ENCODE measurements at regions not wholly inside any gene's neighbourhood (a gene's known extent, or its start where the extent isn't known, plus 50 kb on each side); places are given as distances from the start of the nearest gene placed in this dataset.

DNA sequence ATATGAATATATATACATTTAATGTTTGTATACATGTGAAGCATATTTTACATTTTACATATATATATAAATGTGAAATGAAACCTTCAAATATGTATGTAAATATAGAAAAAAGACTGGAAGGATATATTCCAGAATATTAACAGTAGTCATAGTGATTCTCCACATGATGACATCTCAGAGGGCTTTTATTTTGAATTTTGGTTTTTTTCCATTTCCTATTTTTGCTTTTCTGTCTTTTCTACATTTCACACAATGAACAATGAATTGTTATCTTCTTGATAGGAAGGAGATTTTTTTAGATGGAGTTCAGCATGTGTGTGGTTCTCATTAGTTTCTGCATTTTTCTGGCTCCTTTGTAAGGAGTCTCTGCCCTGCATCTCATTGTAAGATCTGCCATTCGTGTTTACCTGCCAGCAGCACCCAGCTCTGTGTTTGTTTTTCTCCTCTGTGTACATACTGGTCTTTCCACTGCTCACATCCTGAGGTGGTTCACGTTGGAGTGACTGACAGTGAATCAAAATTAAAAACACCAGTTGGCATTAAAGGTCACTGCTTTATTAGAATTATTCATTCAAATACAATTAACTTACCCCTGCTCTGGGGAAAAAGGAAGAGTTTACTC lies 425.3 kb upstream of the MDFIC2 start:
- FAIRE-seq, result no peak
- DNase-seq (ENCODE audit: insufficient read length, low spot score), result no peak
- TF ChIP-seq, protein P1, sequence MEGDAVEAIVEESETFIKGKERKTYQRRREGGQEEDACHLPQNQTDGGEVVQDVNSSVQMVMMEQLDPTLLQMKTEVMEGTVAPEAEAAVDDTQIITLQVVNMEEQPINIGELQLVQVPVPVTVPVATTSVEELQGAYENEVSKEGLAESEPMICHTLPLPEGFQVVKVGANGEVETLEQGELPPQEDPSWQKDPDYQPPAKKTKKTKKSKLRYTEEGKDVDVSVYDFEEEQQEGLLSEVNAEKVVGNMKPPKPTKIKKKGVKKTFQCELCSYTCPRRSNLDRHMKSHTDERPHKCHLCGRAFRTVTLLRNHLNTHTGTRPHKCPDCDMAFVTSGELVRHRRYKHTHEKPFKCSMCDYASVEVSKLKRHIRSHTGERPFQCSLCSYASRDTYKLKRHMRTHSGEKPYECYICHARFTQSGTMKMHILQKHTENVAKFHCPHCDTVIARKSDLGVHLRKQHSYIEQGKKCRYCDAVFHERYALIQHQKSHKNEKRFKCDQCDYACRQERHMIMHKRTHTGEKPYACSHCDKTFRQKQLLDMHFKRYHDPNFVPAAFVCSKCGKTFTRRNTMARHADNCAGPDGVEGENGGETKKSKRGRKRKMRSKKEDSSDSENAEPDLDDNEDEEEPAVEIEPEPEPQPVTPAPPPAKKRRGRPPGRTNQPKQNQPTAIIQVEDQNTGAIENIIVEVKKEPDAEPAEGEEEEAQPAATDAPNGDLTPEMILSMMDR (IDR thresholded peaks at IDR 0.05; ENCODE audit: insufficient read depth, missing control alignments), result no peak

DNA sequence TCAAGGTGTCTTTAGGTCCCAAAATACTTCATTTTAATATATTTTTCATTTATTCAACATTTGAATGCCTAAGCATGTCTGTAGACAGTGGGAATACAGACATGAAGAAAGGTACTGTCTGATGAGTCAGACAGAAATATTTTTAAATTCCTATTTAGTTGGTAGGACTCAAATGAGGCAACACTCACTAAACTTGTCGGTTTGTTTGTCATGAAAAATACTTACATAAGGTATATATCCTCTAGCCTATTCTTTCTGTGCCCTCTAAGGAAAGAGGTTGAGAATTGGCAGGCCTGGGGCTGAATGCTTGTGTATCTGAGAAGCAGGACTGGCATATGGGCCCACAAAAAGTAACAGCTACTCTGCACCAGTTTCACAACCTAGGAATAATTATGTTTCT lies 423.6 kb upstream of the MDFIC2 start:
- no peak for DNase-seq (ENCODE audit: insufficient read length, low spot score)
- FAIRE-seq, result no peak
- TF ChIP-seq, protein P1 (IDR thresholded peaks at IDR 0.05; ENCODE audit: insufficient read depth, missing control alignments), result no peak

DNA sequence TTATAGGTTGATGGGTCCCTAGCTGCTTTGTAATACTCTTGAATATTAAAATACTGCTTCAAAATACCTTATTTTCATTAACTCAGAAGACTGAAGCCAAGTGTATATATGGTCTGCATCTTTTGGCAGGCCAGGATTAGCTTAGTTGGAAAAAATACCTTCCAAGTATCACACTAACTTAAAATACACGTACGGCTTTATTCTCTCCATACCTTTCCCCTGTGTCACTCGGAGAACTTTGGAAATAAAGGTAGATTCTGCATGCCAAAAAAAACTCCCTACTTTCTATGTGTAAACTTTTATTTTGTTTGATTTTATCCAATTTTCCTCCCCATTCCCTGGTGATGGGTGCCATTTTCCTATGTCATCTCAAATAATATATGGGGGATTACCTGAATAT lies 422.3 kb upstream of the MDFIC2 start:
- TF ChIP-seq, protein P1 (IDR thresholded peaks at IDR 0.05; ENCODE audit: insufficient read depth, missing control alignments), result no peak
- DNase-seq (ENCODE audit: insufficient read length, low spot score) (no peak), FAIRE-seq (no peak)

DNA sequence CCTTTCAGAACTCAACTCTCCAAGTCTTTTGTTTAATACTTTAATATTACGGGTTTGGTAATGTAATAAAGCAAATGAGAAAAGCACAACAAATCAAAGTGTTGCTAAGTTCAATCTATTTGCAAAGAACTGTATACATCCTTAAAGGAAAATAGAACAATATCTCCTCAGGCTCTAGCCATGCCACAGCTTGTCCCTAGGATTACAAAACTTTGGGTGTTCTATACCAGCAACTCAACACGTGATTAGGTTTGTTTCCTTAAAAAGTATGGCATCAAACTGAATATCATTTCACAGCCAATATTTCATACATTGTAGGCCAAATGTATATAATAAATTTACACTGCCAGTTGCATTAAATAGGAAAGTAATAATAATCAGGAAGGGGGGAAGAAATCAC lies 418.6 kb upstream of the MDFIC2 start:
- no peak for FAIRE-seq

DNA sequence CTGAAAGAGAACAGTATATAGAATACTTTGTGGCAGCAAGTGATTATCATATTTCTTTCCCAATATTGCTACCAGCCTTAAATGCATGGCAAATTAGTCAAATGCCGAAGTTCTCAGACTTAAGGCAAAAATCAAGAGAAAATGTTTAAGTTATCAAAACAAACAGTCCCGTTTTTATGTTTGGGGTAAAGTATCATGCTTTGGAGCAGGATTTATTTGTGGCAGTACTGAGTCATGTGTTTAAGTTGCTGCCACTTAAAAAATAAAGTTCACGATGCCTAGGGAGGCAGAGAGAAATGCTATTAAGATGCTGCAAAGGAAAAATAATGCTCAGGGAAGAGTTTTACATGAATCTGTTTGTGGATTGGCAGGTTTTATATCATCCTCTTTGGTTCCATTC lies 417.4 kb upstream of the MDFIC2 start:
- DNase-seq (ENCODE audit: insufficient read length, low spot score) (no peak), FAIRE-seq (no peak)

More for the DNA sequence above, 418.6 kb upstream of the MDFIC2 start:
- TF ChIP-seq, protein P1 (IDR thresholded peaks at IDR 0.05; ENCODE audit: insufficient read depth, missing control alignments), result no peak
- DNase-seq (ENCODE audit: insufficient read length, low spot score), result no peak

DNA sequence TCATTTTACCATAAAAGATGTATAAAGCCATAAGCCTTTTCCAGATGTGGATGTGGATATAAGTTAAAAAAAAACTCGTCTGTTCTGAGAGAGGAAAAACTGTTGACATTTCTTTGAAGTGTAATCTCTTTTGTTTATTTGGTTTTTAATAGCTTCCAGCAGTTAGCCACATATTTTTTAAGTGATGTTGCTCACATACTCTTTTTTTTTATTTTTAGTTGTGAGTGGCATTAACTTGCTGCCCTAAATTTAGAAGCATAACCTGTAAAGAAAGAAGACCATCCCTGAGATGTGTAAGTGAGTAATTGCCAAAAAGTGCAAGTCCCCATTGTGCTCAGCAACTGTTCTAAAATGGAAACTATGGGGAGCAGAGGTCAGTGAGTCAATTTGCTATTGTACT lies 415.9 kb upstream of the MDFIC2 start:
- TF ChIP-seq, protein P1 (IDR thresholded peaks at IDR 0.05; ENCODE audit: insufficient read depth, missing control alignments), result no peak
- FAIRE-seq (no peak), DNase-seq (ENCODE audit: insufficient read length, low spot score) (no peak)

More for the DNA sequence above, 417.4 kb upstream of the MDFIC2 start:
- TF ChIP-seq, protein P1 (IDR thresholded peaks at IDR 0.05; ENCODE audit: insufficient read depth, missing control alignments), result no peak

DNA sequence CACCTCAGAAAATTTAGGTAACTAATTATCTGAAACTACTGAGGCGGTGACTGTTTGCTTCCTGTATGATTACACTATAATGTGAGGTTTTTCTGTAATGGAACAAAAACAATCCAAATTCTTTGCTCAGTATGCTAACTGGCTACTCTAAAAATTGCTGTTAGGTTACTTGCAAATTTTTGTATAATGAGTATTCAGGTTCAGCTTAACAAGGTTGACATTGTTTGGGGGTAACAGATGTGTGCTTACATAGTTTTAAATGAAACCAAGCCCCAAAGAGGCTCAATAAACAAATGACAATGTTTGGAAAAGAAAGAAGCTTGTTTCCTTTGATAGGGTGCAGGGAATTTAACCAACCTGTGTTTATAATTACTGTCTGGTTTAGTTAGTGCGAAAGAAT lies 414.5 kb upstream of the MDFIC2 start:
- TF ChIP-seq, protein P1 (IDR thresholded peaks at IDR 0.05; ENCODE audit: insufficient read depth, missing control alignments), result no peak
- FAIRE-seq, result no peak
- no peak for DNase-seq (ENCODE audit: insufficient read length, low spot score)

Data from D721Med (cell line).